Breast epithelium (tissue), 3 donors: ENCODE measurements at regions not wholly inside any gene's neighbourhood (a gene's known extent, or its start where the extent isn't known, plus 50 kb on each side); places are given as distances from the start of the nearest gene placed in this dataset.
"Not testable (repeated sequence)": the region's sequence is repeated elsewhere in the genome, so short reads cannot be mapped to it uniquely, and the experiment has no call there.

Experiments
- CTCF ChIP-seq, 3 donors: fragments of 450-650 bp; IDR thresholded peaks; one replicate each; pipeline ENCODE4 v1.5.1; 2016 to 2017; ENCODE audit warnings: antibody characterized with exemption in 3 of 3, mild to moderate bottlenecking in 3 of 3, moderate library complexity in 3 of 3
- POLR2A ChIP-seq: fragments of 450-650 bp; IDR thresholded peaks from one replicate; pipeline ENCODE4 v1.6.1; 2016; ENCODE audit warnings: antibody characterized with exemption, mild to moderate bottlenecking, moderate library complexity

GRCh38 chr15:22362502-22362901 lies 96.2 kb upstream of the GOLGA6L22 start:
- not testable (repeated sequence) for TF ChIP-seq CTCF (IDR thresholded peaks at IDR 0.05); POLR2A
